ENCODE measurements at regions not wholly inside any gene's neighbourhood (a gene's known extent, or its start where the extent isn't known, plus 50 kb on each side); places are given as distances from the start of the nearest gene placed in this dataset.

DNA sequence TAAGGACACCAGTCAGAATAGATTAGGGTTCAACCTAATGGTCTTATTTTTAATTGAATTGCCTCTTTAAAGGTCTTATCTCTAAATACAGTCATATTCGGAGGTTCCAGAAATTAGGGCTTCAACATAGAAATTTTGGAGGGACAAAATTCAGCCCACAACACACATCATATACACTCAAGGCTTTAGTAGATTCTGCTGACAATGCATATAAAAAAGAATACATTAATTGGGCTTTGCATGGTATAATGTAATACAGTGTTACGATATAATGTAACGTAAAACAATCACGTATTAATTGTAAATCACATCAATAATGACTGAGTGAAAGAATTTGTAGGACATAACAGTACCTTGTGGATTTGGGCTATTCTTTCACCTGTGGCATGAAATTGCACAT, 787.8 kb downstream of the STIM2 start:
- TF ChIP-seq, protein P1, sequence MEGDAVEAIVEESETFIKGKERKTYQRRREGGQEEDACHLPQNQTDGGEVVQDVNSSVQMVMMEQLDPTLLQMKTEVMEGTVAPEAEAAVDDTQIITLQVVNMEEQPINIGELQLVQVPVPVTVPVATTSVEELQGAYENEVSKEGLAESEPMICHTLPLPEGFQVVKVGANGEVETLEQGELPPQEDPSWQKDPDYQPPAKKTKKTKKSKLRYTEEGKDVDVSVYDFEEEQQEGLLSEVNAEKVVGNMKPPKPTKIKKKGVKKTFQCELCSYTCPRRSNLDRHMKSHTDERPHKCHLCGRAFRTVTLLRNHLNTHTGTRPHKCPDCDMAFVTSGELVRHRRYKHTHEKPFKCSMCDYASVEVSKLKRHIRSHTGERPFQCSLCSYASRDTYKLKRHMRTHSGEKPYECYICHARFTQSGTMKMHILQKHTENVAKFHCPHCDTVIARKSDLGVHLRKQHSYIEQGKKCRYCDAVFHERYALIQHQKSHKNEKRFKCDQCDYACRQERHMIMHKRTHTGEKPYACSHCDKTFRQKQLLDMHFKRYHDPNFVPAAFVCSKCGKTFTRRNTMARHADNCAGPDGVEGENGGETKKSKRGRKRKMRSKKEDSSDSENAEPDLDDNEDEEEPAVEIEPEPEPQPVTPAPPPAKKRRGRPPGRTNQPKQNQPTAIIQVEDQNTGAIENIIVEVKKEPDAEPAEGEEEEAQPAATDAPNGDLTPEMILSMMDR (IDR thresholded peaks at IDR 0.05): no peak
- no peak for TF ChIP-seq POLR2A (IDR thresholded peaks at IDR 0.05)

Measured in lower leg skin (tissue), 3 donors.